ENCODE measurements at regions not wholly inside any gene's neighbourhood (a gene's known extent, or its start where the extent isn't known, plus 50 kb on each side); places are given as distances from the start of the nearest gene placed in this dataset.

GRCh38 chr13:73212482-73212881 lies 153.7 kb downstream of the KLF5 start:
- TF ChIP-seq EZH2 (IDR thresholded peaks at IDR 0.05) (no peak), POLR2AphosphoS5 (IDR thresholded peaks at IDR 0.05; ENCODE audit: borderline replicate concordance, low read depth, low read length) (no peak), FOXP2 (optimal IDR thresholded peaks at IDR 0.05; ENCODE audit: control extremely low read depth, extremely low read length, insufficient read depth) (no peak)

Data from SK-N-MC (cell line).